ENCODE measurements at regions not wholly inside any gene's neighbourhood (a gene's known extent, or its start where the extent isn't known, plus 50 kb on each side); places are given as distances from the start of the nearest gene placed in this dataset.
A peak's percentile ranks its signal among the peaks of the same experiment; 100 is the strongest.

DNA sequence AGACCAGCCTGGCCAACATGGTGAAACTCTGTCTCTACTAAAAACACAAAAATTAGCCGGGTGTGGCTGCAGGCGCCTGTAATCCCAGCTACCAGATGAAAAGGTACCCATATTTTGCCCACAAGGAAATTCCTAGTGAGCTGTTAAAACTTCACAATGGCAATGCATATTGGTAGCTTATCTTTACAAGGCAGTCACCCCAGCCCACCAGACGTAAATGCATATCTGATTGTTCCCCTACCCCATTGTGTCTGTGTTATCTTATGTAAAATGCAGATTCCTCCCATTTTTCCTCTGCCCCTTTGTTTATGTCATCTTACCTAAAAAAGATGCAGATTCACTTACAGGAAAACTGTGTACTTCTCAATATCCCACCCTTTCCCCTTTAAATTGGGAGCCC is 103.1 kb upstream of the SLC2A1 start:
- TF ChIP-seq CTCF (IDR thresholded peaks at IDR 0.05; ENCODE audit: low read depth, low read length) = no peak
- no peak for TF ChIP-seq EZH2phosphoT487 (IDR thresholded peaks at IDR 0.05; ENCODE audit: low read depth)
- H3K27ac ChIP-seq (ENCODE audit: low read length) = no peak overlapping the region
- H3K79me2 ChIP-seq (ENCODE audit: low read length) = no peaks in the 10 kb centered on the region
- H3K9me3 ChIP-seq (ENCODE audit: insufficient read depth, low read length) = no peaks in the 10 kb centered on the region
- no peaks in the 10 kb centered on the region for H3K36me3 ChIP-seq (replicated peaks; ENCODE audit: low read depth, low read length)
- no peak overlapping the region for H3K4me2 ChIP-seq (ENCODE audit: low read length)
- 0 out of 2 replicates have a peak, but pooled peaks cover 3% of the 10 kb centered on the region for H3K4me1 ChIP-seq (ENCODE audit: low read length)
- no peak overlapping the region for H3K4me3 ChIP-seq (ENCODE audit: low read length)
- H4K20me1 ChIP-seq (ENCODE audit: insufficient read depth, low read length) = no peaks in the 10 kb centered on the region
- no peak overlapping the region for H3K9ac ChIP-seq (ENCODE audit: low read length)
- H2AFZ ChIP-seq (ENCODE audit: low read depth, low read length) = no peak overlapping the region
- 0 out of 2 replicates have a peak, but pooled peaks cover 4% of the 10 kb centered on the region for H3K27me3 ChIP-seq (ENCODE audit: low read depth, low read length)

DNA sequence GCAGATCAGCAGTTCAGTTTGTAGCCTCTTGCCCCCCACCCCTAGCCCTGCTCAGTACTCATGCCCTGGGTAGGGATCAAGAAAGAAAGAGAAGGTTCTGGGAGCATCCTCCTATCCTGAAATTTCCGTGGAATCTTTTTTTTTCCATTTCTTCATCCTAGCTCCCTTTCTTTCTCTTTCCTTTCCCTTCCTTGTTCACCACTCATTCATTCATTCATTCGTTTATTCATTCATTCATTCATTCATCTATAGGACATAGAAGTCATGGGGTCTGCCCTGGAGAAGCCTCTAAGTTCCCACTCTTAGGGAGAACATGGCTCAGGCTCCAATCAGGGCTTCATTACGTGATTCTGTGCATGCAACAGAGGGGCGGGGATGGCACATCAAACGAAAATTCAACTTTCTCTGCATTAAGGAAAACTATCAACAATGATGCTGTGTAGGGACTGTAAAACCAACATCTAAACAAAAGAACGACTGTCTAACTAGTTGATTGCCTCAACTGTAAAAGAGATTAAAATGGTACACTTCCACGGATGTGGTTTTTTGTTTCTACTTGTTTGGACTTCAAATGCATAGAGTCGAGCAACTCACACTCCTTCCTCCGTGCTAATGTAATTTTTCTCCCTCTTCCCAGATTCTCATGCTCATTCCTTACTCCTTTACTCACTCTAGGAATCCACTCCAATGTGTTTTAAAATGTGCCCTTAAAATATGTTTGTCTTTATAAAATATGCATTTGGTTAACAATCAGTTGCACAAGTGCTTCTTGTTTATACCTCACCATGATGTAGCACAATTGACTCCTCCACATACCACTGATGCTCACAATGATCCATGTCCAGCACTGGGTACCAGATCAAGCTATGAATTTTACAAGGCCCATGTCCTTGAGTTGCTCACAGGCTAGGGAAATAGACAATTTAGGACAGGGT is 101.2 kb upstream of the SLC2A1 start:
- Histone ChIP-seq H2AFZ (ENCODE audit: low read depth, low read length) (no peak overlapping the region), H3K27ac (ENCODE audit: low read length) (no peak overlapping the region), H3K4me3 (ENCODE audit: low read length) (no peak overlapping the region), H3K36me3 (replicated peaks; ENCODE audit: low read depth, low read length) (no peaks in the 10 kb centered on the region), H3K4me1 (ENCODE audit: low read length) (0 out of 2 replicates have a peak, but pooled peaks cover 3% of the 10 kb centered on the region), H3K79me2 (ENCODE audit: low read length) (no peaks in the 10 kb centered on the region), H3K9ac (ENCODE audit: low read length) (no peak overlapping the region), H3K9me3 (ENCODE audit: insufficient read depth, low read length) (no peaks in the 10 kb centered on the region), H4K20me1 (ENCODE audit: insufficient read depth, low read length) (no peaks in the 10 kb centered on the region), H3K4me2 (ENCODE audit: low read length) (no peak overlapping the region), H3K27me3 (ENCODE audit: low read depth, low read length) (0 out of 2 replicates have a peak, but pooled peaks cover 4% of the 10 kb centered on the region)
- TF ChIP-seq EZH2phosphoT487 (IDR thresholded peaks at IDR 0.05; ENCODE audit: low read depth) (no peak), CTCF (IDR thresholded peaks at IDR 0.05; ENCODE audit: low read depth, low read length) (no peak)

GRCh38 chr1:43058545-43059360 is 100.1 kb upstream of the SLC2A1 start:
- Histone ChIP-seq H4K20me1 (ENCODE audit: insufficient read depth, low read length) (no peaks in the 10 kb centered on the region), H3K27ac (ENCODE audit: low read length) (no peak overlapping the region), H3K4me3 (ENCODE audit: low read length) (no peak overlapping the region), H3K9me3 (ENCODE audit: insufficient read depth, low read length) (no peaks in the 10 kb centered on the region), H3K9ac (ENCODE audit: low read length) (no peak overlapping the region), H2AFZ (ENCODE audit: low read depth, low read length) (no peak overlapping the region), H3K4me1 (ENCODE audit: low read length) (0 out of 2 replicates have a peak, but pooled peaks cover 3% of the 10 kb centered on the region), H3K27me3 (ENCODE audit: low read depth, low read length) (0 out of 2 replicates have a peak, but pooled peaks cover 4% of the 10 kb centered on the region), H3K36me3 (replicated peaks; ENCODE audit: low read depth, low read length) (no peaks in the 10 kb centered on the region), H3K4me2 (ENCODE audit: low read length) (0 out of 2 replicates have a peak overlapping the region, but pooled peaks have one; percentile 9), H3K79me2 (ENCODE audit: low read length) (no peaks in the 10 kb centered on the region)
- no peak for TF ChIP-seq CTCF (IDR thresholded peaks at IDR 0.05; ENCODE audit: low read depth, low read length)
- no peak for TF ChIP-seq EZH2phosphoT487 (IDR thresholded peaks at IDR 0.05; ENCODE audit: low read depth)

DNA sequence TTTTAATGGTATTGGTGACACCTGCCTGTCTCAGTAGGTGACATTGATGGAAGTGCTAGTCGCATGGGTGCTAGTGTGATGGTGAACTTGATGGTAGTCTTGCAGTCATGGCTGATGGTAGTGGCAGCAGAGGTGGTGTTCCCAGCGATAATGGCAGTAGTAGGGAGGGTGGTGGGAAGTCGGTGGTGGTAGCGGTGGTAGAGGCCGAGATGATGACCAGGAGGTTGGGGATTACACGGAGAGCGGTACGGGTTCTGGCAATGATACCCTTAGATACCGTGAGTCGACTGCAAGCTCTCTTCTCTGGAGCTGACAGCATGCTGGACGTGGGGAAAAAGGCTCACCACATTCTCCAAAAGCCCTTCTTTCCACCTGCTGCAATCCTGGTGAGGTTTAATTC is 99.4 kb upstream of the SLC2A1 start:
- H3K79me2 ChIP-seq (ENCODE audit: low read length) = no peaks in the 10 kb centered on the region
- no peaks in the 10 kb centered on the region for H3K9me3 ChIP-seq (ENCODE audit: insufficient read depth, low read length)
- TF ChIP-seq EZH2phosphoT487 (IDR thresholded peaks at IDR 0.05; ENCODE audit: low read depth) = no peak
- no peak for TF ChIP-seq CTCF (IDR thresholded peaks at IDR 0.05; ENCODE audit: low read depth, low read length)
- no peak overlapping the region for H3K4me2 ChIP-seq (ENCODE audit: low read length)
- no peak overlapping the region for H2AFZ ChIP-seq (ENCODE audit: low read depth, low read length)
- 0 out of 2 replicates have a peak, but pooled peaks cover 4% of the 10 kb centered on the region for H3K27me3 ChIP-seq (ENCODE audit: low read depth, low read length)
- no peaks in the 10 kb centered on the region for H3K36me3 ChIP-seq (replicated peaks; ENCODE audit: low read depth, low read length)
- H3K4me3 ChIP-seq (ENCODE audit: low read length) = no peak overlapping the region
- 0 out of 2 replicates have a peak, but pooled peaks cover 3% of the 10 kb centered on the region for H3K4me1 ChIP-seq (ENCODE audit: low read length)
- no peaks in the 10 kb centered on the region for H4K20me1 ChIP-seq (ENCODE audit: insufficient read depth, low read length)
- no peak overlapping the region for H3K9ac ChIP-seq (ENCODE audit: low read length)
- H3K27ac ChIP-seq (ENCODE audit: low read length) = no peak overlapping the region
